HepG2 (cell line): ENCODE measurements at regions not wholly inside any gene's neighbourhood (a gene's known extent, or its start where the extent isn't known, plus 50 kb on each side); places are given as distances from the start of the nearest gene placed in this dataset.

Experiments
- EZH2 ChIP-seq: conservative IDR thresholded peaks from 2 replicates; pipeline ENCODE4 v1.6.1; 2012; ENCODE audit warnings: mild to moderate bottlenecking, low read depth, low read length, moderate library complexity
- NFYC ChIP-seq: IDR thresholded peaks from 2 replicates; pipeline ENCODE4 v1.6.1; 2016; ENCODE audit warnings: missing genetic modification reagents, missing compliant biosample characterization
- RFX5 ChIP-seq: IDR thresholded peaks from 2 replicates; pipeline ENCODE4 v1.6.1; 2011; ENCODE audit warnings: low read depth, low read length, improper control_type of control experiment
- TAF1 ChIP-seq: sonication (generic); formaldehyde crosslinking; IDR thresholded peaks from 2 replicates; pipeline ENCODE4 v1.4.0; 2020; ENCODE audit warnings: missing genetic modification reagents
- ZC3H4 ChIP-seq: sonication (generic); formaldehyde crosslinking; IDR thresholded peaks from 2 replicates; pipeline ENCODE4 v1.4.0; 2020; ENCODE audit warnings: missing genetic modification reagents, borderline replicate concordance
- TF ChIP-seq, protein P1 (sequence below): sonication (generic); formaldehyde crosslinking; IDR thresholded peaks from 2 replicates; pipeline ENCODE4 v1.5.1; 2020; ENCODE audit warnings: mild to moderate bottlenecking, missing genetic modification reagents

DNA sequence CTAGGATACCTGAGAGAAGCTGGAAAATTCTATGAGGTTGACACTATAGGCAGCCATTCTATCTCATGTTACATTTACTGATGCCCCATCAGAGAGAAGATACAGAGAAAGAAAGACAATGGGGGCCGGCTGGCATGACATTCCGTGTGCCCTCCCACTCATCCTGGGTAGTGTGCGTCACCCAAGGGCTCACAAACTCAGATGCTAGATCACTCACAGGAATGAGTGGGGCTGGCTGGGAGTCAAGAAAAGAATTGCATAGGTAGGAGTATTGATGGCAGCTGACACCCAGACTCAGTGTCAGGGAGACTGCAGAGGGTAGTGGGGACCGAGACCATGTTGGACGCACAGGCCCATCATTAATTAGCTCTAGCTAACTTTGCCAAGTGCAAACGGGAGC, 1113.5 kb upstream of the AUTS2 start:
- TF ChIP-seq, protein P1, sequence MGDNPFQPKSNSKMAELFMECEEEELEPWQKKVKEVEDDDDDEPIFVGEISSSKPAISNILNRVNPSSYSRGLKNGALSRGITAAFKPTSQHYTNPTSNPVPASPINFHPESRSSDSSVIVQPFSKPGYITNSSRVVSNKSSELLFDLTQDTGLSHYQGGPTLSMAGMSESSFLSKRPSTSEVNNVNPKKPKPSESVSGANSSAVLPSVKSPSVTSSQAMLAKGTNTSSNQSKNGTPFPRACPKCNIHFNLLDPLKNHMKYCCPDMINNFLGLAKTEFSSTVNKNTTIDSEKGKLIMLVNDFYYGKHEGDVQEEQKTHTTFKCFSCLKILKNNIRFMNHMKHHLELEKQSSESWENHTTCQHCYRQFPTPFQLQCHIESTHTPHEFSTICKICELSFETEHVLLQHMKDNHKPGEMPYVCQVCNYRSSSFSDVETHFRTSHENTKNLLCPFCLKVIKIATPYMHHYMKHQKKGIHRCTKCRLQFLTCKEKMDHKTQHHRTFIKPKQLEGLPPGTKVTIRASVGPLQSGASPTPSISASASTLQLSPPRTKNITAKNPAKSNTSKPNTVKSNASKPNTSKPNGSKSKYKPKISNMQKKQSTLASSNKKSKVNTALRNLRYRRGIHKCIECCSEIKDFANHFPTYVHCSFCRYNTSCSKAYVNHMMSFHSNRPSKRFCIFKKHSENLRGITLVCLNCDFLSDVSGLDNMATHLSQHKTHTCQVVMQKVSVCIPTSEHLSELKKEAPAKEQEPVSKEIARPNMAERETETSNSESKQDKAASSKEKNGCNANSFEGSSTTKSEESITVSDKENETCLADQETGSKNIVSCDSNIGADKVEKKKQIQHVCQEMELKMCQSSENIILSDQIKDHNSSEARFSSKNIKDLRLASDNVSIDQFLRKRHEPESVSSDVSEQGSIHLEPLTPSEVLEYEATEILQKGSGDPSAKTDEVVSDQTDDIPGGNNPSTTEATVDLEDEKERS: no peak
- TF ChIP-seq ZC3H4: no peak
- no peak for TF ChIP-seq EZH2
- no peak for TF ChIP-seq RFX5
- no peak for TF ChIP-seq TAF1 (CRISPR knock-in tag)
- TF ChIP-seq NFYC (CRISPR knock-in tag): no peak
